ENCODE measurements at regions not wholly inside any gene's neighbourhood (a gene's known extent, or its start where the extent isn't known, plus 50 kb on each side); places are given as distances from the start of the nearest gene placed in this dataset.

GRCh38 chr4:106698621-106699195, 330.1 kb upstream of the GIMD1 start:
- no peaks in the 10 kb centered on the region for H3K4me1 ChIP-seq (ENCODE audit: control insufficient read depth in 5 of 5, insufficient read depth in 5 of 5, low read length in 5 of 5)
- no peak overlapping the region for H3K4me3 ChIP-seq
- DNase-seq: no peak
- no peaks in the 10 kb centered on the region for H3K36me3 ChIP-seq (ENCODE audit: control insufficient read depth in 4 of 4, insufficient read depth in 4 of 4, low read length in 4 of 4)
- H3K9me3 ChIP-seq (ENCODE audit: control insufficient read depth in 4 of 4, insufficient read depth in 3 of 4, low read length in 3 of 4): no peaks in the 10 kb centered on the region
- WGBS, 2 donors: 55 to 89% methylated on average over 1 of the region's 1 CpG
- no peaks in the 10 kb centered on the region for H3K27me3 ChIP-seq (ENCODE audit: control insufficient read depth in 3 of 3, insufficient read depth in 3 of 3, low read length in 2 of 3)
- no peak for TF ChIP-seq CTCF (IDR thresholded peaks at IDR 0.05; ENCODE audit: control extremely low read depth, extremely low read depth)
- no peak overlapping the region for H3K27ac ChIP-seq (ENCODE audit: low read depth in 1 of 2, low read length in 1 of 2)
- H3K9ac ChIP-seq (ENCODE audit: insufficient read depth in 1 of 2, low read length in 2 of 2): no peak overlapping the region
- no peak for ATAC-seq (ENCODE audit: insufficient read depth, low FRiP score)

- WGBS, 2 donors: 74 to 78% methylated on average over 4 of the region's 4 CpGs
- DNase-seq: no peak
- no peaks in the 10 kb centered on the region for H3K36me3 ChIP-seq (ENCODE audit: control insufficient read depth in 4 of 4, insufficient read depth in 4 of 4, low read length in 4 of 4)
- no peaks in the 10 kb centered on the region for H3K9me3 ChIP-seq (ENCODE audit: control insufficient read depth in 4 of 4, insufficient read depth in 3 of 4, low read length in 3 of 4)
- no peak overlapping the region for H3K9ac ChIP-seq (ENCODE audit: insufficient read depth in 1 of 2, low read length in 2 of 2)
- H3K4me1 ChIP-seq (ENCODE audit: control insufficient read depth in 5 of 5, insufficient read depth in 5 of 5, low read length in 5 of 5): no peaks in the 10 kb centered on the region
- H3K27me3 ChIP-seq (ENCODE audit: control insufficient read depth in 3 of 3, insufficient read depth in 3 of 3, low read length in 2 of 3): no peaks in the 10 kb centered on the region
- H3K4me3 ChIP-seq: no peak overlapping the region
- H3K27ac ChIP-seq (ENCODE audit: low read depth in 1 of 2, low read length in 1 of 2): no peak overlapping the region
- ATAC-seq (ENCODE audit: insufficient read depth, low FRiP score): no peak
- TF ChIP-seq CTCF (IDR thresholded peaks at IDR 0.05; ENCODE audit: control extremely low read depth, extremely low read depth): no peak
Measured at GRCh38 chr4:106695501-106696262, 327.1 kb upstream of the GIMD1 start.

- DNase-seq (no peak), ATAC-seq (ENCODE audit: insufficient read depth, low FRiP score) (no peak)
- H3K9me3 ChIP-seq (ENCODE audit: control insufficient read depth in 4 of 4, insufficient read depth in 3 of 4, low read length in 3 of 4): no peaks in the 10 kb centered on the region
- no peak for TF ChIP-seq CTCF (IDR thresholded peaks at IDR 0.05; ENCODE audit: control extremely low read depth, extremely low read depth)
- H3K9ac ChIP-seq (ENCODE audit: insufficient read depth in 1 of 2, low read length in 2 of 2): no peak overlapping the region
- H3K27ac ChIP-seq (ENCODE audit: low read depth in 1 of 2, low read length in 1 of 2): no peak overlapping the region
- no peaks in the 10 kb centered on the region for H3K27me3 ChIP-seq (ENCODE audit: control insufficient read depth in 3 of 3, insufficient read depth in 3 of 3, low read length in 2 of 3)
- no peaks in the 10 kb centered on the region for H3K4me1 ChIP-seq (ENCODE audit: control insufficient read depth in 5 of 5, insufficient read depth in 5 of 5, low read length in 5 of 5)
- no peak overlapping the region for H3K4me3 ChIP-seq
- WGBS, 2 donors: 45 to 56% methylated on average over 2 of the region's 2 CpGs
- no peaks in the 10 kb centered on the region for H3K36me3 ChIP-seq (ENCODE audit: control insufficient read depth in 4 of 4, insufficient read depth in 4 of 4, low read length in 4 of 4)
Measured at GRCh38 chr4:106694232-106694631, 325.7 kb upstream of the GIMD1 start.

All from lung (tissue), 11 donors.